GM23338 (cell line): ENCODE measurements at regions not wholly inside any gene's neighbourhood (a gene's known extent, or its start where the extent isn't known, plus 50 kb on each side); places are given as distances from the start of the nearest gene placed in this dataset.

Experiments used
- ATAC-seq: fragments of 200-7000 bp; cut with Tn5 transposase; 3 replicates; pipeline ENCODE4 v1.9.1; 2020
- DNase-seq: peaks from one replicate; pipeline ENCODE4 v3.0.0-alpha.2; 2015; ENCODE audit warnings: low spot score
- H2AFZ ChIP-seq: fragments of 200-600 bp; sonication (generic); 2 replicates; pipeline ENCODE4 v1.8.0; 2016; ENCODE audit warnings: antibody characterized with exemption, mild to moderate bottlenecking, moderate library complexity
- H3F3A ChIP-seq: fragments of 200-600 bp; sonication (generic); replicated peaks from 2 replicates; pipeline ENCODE4 v1.8.0; 2017; ENCODE audit warnings: antibody characterized with exemption, mixed run types, low read depth
- H3K27ac ChIP-seq: fragments of 200-600 bp; sonication (generic); 2 replicates; pipeline ENCODE4 v1.6.1; 2016; ENCODE audit warnings: low read depth
- H3K27me3 ChIP-seq: fragments of 200-600 bp; sonication (generic); 2 replicates; pipeline ENCODE4 v1.8.0; 2016; ENCODE audit warnings: mild to moderate bottlenecking, mixed run types, moderate library complexity; ENCODE audit not compliant: insufficient read depth
- H3K36me3 ChIP-seq: fragments of 200-600 bp; sonication (generic); 2 replicates; pipeline ENCODE4 v1.8.0; 2016; ENCODE audit warnings: mild to moderate bottlenecking; ENCODE audit not compliant: insufficient read depth
- H3K4me1 ChIP-seq: fragments of 200-600 bp; sonication (generic); 2 replicates; pipeline ENCODE4 v1.8.0; 2016; ENCODE audit warnings: mild to moderate bottlenecking, moderate library complexity; ENCODE audit not compliant: insufficient read depth
- H3K4me2 ChIP-seq: fragments of 200-600 bp; sonication (generic); 2 replicates; pipeline ENCODE4 v1.7.1; 2017; ENCODE audit warnings: mixed run types
- H3K4me3 ChIP-seq: fragments of 200-600 bp; sonication (generic); 2 replicates; pipeline ENCODE4 v1.6.1; 2016; ENCODE audit warnings: mixed run types
- H3K79me2 ChIP-seq: fragments of 200-600 bp; sonication (generic); replicated peaks from 2 replicates; pipeline ENCODE4 v1.8.0; 2017; ENCODE audit warnings: mild to moderate bottlenecking; ENCODE audit not compliant: insufficient read depth
- H3K9me2 ChIP-seq: fragments of 200-600 bp; sonication (generic); 2 replicates; pipeline ENCODE4 v1.8.0; 2017; ENCODE audit not compliant: insufficient read depth
- H4K20me1 ChIP-seq: fragments of 200-600 bp; sonication (generic); replicated peaks from 2 replicates; pipeline ENCODE4 v1.8.0; 2017; ENCODE audit warnings: mild to moderate bottlenecking; ENCODE audit not compliant: insufficient read depth
- H3K27ac Mint-ChIP-seq: 2 replicates; pipeline ENCODE4 v1.8.0; 2020; ENCODE audit warnings: inconsistent platforms, mild to moderate bottlenecking, moderate library complexity, mixed read lengths
- H3K27me3 Mint-ChIP-seq: 3 replicates; pipeline ENCODE4 v1.8.0; 2022; ENCODE audit warnings: low read depth, mild to moderate bottlenecking, moderate library complexity, mixed read lengths, inconsistent platforms; ENCODE audit not compliant: insufficient read depth, poor library complexity
- H3K36me3 Mint-ChIP-seq: 3 replicates; pipeline ENCODE4 v1.8.0; 2021; ENCODE audit warnings: low read depth, mild to moderate bottlenecking, inconsistent platforms, moderate library complexity, mixed read lengths
- H3K4me1 Mint-ChIP-seq: 3 replicates; pipeline ENCODE4 v1.8.0; 2020; ENCODE audit warnings: mild to moderate bottlenecking, inconsistent platforms, mixed read lengths
- H3K4me3 Mint-ChIP-seq: 3 replicates; pipeline ENCODE4 v1.8.0; 2021; ENCODE audit warnings: moderate library complexity, mild to moderate bottlenecking, inconsistent platforms, mixed read lengths
- H3K9me3 Mint-ChIP-seq: 3 replicates; pipeline ENCODE4 v1.8.0; 2020; ENCODE audit warnings: moderate library complexity, mild to moderate bottlenecking, inconsistent platforms, mixed read lengths
- CREB1 ChIP-seq: fragments of 250-450 bp; sonication (Bioruptor Pico); IDR thresholded peaks from 2 replicates; pipeline ENCODE4 v1.5.0; 2020; ENCODE audit warnings: low read depth, mild to moderate bottlenecking, moderate library complexity
- EZH2 ChIP-seq: fragments of 200-600 bp; sonication (generic); IDR thresholded peaks from one replicate; pipeline ENCODE4 v1.8.0; 2017; ENCODE audit warnings: antibody characterized with exemption, mild to moderate bottlenecking, low read depth; ENCODE audit not compliant: unreplicated experiment
- EZH2phosphoT487 ChIP-seq: fragments of 200-600 bp; sonication (generic); IDR thresholded peaks from one replicate; pipeline ENCODE4 v1.8.1; 2018; ENCODE audit warnings: antibody characterized with exemption; ENCODE audit not compliant: unreplicated experiment
- JUNB ChIP-seq: IDR thresholded peaks from one replicate; pipeline ENCODE4 v1.6.1; 2016; ENCODE audit warnings: antibody characterized with exemption; ENCODE audit not compliant: unreplicated experiment
- NANOG ChIP-seq: IDR thresholded peaks from 2 replicates; pipeline ENCODE4 v1.6.1; 2016; ENCODE audit warnings: antibody characterized with exemption, borderline replicate concordance
- POLR2AphosphoS5 ChIP-seq: IDR thresholded peaks from 2 replicates; pipeline ENCODE4 v1.6.1; 2016; ENCODE audit warnings: antibody characterized with exemption, low read depth
- STAT1 ChIP-seq: IDR thresholded peaks from one replicate; pipeline ENCODE4 v1.6.1; 2016; ENCODE audit warnings: antibody characterized with exemption; ENCODE audit not compliant: unreplicated experiment
- ZNF331 ChIP-seq: fragments of 250-450 bp; sonication (Bioruptor Pico); IDR thresholded peaks from 2 replicates; pipeline ENCODE4 v1.5.0; 2020; ENCODE audit warnings: low read depth, mild to moderate bottlenecking, moderate library complexity
- TF ChIP-seq, protein P1 (sequence below): IDR thresholded peaks from one replicate; pipeline ENCODE4 v1.6.1; 2018; ENCODE audit warnings: antibody characterized with exemption; ENCODE audit not compliant: unreplicated experiment
- TF ChIP-seq, protein P2 (sequence below), 2 experiments: fragments of 200-600 bp in 1 of 2; sonication (generic) in 1 of 2; conservative IDR thresholded peaks; 2 replicates each; pipeline versions ENCODE4 v1.5.1 to v1.6.1; 2016 to 2017; ENCODE audit warnings: antibody characterized with exemption in 2 of 2, low read depth in 2 of 2, mild to moderate bottlenecking in 2 of 2, moderate library complexity in 1 of 2
- TF ChIP-seq, protein P3 (sequence below): fragments of 250-450 bp; sonication (Bioruptor Pico); IDR thresholded peaks from 2 replicates; pipeline ENCODE4 v1.5.0; 2020; ENCODE audit warnings: mild to moderate bottlenecking, moderate library complexity
- TF ChIP-seq, protein P4 (sequence below): IDR thresholded peaks from 2 replicates; pipeline ENCODE4 v1.6.1; 2016; ENCODE audit warnings: antibody characterized with exemption

DNA sequence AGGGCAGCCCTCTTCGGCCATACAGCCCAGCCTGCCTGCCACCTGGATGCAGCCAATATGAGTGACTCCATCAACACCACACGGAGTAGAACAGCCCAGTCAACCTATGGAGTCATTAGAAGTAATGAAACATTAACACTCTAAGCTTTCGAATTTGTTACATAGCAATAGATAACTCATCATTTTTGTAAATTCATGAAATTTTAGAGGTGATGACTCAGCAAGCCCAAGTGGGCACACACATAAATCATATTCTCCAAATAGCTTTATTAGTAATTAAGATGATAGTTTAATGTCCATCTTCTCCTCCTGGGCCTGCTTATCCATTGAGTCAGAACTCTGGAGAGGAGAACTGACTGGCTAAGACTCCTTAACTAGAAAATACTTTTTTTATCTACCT, 335.0 kb upstream of the KCNH8 start (continued):
- TF ChIP-seq POLR2AphosphoS5: no peak
- TF ChIP-seq, protein P1, sequence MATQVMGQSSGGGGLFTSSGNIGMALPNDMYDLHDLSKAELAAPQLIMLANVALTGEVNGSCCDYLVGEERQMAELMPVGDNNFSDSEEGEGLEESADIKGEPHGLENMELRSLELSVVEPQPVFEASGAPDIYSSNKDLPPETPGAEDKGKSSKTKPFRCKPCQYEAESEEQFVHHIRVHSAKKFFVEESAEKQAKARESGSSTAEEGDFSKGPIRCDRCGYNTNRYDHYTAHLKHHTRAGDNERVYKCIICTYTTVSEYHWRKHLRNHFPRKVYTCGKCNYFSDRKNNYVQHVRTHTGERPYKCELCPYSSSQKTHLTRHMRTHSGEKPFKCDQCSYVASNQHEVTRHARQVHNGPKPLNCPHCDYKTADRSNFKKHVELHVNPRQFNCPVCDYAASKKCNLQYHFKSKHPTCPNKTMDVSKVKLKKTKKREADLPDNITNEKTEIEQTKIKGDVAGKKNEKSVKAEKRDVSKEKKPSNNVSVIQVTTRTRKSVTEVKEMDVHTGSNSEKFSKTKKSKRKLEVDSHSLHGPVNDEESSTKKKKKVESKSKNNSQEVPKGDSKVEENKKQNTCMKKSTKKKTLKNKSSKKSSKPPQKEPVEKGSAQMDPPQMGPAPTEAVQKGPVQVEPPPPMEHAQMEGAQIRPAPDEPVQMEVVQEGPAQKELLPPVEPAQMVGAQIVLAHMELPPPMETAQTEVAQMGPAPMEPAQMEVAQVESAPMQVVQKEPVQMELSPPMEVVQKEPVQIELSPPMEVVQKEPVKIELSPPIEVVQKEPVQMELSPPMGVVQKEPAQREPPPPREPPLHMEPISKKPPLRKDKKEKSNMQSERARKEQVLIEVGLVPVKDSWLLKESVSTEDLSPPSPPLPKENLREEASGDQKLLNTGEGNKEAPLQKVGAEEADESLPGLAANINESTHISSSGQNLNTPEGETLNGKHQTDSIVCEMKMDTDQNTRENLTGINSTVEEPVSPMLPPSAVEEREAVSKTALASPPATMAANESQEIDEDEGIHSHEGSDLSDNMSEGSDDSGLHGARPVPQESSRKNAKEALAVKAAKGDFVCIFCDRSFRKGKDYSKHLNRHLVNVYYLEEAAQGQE: no peak
- no peak for TF ChIP-seq NANOG

DNA sequence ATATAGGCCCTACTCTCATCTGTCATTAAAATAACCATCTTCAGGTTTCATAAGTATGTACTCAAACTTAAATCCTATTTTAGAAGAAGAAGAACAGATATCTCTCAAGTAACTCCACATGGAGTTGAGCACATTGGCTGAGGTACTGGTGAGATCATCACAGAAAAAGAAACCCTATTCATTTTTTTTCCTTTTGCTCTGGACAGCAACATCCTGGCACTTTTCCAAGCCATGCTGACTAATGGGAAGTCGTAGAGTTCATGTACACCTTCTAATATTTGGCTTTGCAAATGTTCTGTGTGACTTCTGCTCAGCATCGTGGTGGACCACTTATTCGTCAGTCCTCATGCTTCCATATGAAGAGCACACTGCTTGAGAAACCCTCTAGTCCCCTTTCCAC, 336.0 kb upstream of the KCNH8 start:
- Histone ChIP-seq H3K27me3 (no peaks in the 10 kb centered on the region), H3K27ac (no peak overlapping the region), H3K9me2 (0 out of 2 replicates have a peak, but pooled peaks cover 2% of the 10 kb centered on the region), H2AFZ (no peak overlapping the region), H3K4me1 (0 out of 2 replicates have a peak, but pooled peaks cover 4% of the 10 kb centered on the region), H3F3A (no peaks in the 10 kb centered on the region), H3K4me3 (no peak overlapping the region), H4K20me1 (no peaks in the 10 kb centered on the region), H3K79me2 (no peaks in the 10 kb centered on the region), H3K36me3 (no peaks in the 10 kb centered on the region), H3K4me2 (no peak overlapping the region)
- no peak for TF ChIP-seq NANOG
- no peak for TF ChIP-seq CREB1 (CRISPR knock-in tag)
- TF ChIP-seq EZH2: no peak
- no peak for TF ChIP-seq STAT1
- no peak for TF ChIP-seq EZH2phosphoT487
- no peak for TF ChIP-seq ZNF331 (CRISPR knock-in tag)
- TF ChIP-seq, protein P2, sequence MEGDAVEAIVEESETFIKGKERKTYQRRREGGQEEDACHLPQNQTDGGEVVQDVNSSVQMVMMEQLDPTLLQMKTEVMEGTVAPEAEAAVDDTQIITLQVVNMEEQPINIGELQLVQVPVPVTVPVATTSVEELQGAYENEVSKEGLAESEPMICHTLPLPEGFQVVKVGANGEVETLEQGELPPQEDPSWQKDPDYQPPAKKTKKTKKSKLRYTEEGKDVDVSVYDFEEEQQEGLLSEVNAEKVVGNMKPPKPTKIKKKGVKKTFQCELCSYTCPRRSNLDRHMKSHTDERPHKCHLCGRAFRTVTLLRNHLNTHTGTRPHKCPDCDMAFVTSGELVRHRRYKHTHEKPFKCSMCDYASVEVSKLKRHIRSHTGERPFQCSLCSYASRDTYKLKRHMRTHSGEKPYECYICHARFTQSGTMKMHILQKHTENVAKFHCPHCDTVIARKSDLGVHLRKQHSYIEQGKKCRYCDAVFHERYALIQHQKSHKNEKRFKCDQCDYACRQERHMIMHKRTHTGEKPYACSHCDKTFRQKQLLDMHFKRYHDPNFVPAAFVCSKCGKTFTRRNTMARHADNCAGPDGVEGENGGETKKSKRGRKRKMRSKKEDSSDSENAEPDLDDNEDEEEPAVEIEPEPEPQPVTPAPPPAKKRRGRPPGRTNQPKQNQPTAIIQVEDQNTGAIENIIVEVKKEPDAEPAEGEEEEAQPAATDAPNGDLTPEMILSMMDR (conservative IDR thresholded peaks at IDR 0.05; ENCODE audit: low read depth in 2 of 2): no peak
- no peak for TF ChIP-seq POLR2AphosphoS5
- no peak for TF ChIP-seq JUNB
- TF ChIP-seq, protein P3, sequence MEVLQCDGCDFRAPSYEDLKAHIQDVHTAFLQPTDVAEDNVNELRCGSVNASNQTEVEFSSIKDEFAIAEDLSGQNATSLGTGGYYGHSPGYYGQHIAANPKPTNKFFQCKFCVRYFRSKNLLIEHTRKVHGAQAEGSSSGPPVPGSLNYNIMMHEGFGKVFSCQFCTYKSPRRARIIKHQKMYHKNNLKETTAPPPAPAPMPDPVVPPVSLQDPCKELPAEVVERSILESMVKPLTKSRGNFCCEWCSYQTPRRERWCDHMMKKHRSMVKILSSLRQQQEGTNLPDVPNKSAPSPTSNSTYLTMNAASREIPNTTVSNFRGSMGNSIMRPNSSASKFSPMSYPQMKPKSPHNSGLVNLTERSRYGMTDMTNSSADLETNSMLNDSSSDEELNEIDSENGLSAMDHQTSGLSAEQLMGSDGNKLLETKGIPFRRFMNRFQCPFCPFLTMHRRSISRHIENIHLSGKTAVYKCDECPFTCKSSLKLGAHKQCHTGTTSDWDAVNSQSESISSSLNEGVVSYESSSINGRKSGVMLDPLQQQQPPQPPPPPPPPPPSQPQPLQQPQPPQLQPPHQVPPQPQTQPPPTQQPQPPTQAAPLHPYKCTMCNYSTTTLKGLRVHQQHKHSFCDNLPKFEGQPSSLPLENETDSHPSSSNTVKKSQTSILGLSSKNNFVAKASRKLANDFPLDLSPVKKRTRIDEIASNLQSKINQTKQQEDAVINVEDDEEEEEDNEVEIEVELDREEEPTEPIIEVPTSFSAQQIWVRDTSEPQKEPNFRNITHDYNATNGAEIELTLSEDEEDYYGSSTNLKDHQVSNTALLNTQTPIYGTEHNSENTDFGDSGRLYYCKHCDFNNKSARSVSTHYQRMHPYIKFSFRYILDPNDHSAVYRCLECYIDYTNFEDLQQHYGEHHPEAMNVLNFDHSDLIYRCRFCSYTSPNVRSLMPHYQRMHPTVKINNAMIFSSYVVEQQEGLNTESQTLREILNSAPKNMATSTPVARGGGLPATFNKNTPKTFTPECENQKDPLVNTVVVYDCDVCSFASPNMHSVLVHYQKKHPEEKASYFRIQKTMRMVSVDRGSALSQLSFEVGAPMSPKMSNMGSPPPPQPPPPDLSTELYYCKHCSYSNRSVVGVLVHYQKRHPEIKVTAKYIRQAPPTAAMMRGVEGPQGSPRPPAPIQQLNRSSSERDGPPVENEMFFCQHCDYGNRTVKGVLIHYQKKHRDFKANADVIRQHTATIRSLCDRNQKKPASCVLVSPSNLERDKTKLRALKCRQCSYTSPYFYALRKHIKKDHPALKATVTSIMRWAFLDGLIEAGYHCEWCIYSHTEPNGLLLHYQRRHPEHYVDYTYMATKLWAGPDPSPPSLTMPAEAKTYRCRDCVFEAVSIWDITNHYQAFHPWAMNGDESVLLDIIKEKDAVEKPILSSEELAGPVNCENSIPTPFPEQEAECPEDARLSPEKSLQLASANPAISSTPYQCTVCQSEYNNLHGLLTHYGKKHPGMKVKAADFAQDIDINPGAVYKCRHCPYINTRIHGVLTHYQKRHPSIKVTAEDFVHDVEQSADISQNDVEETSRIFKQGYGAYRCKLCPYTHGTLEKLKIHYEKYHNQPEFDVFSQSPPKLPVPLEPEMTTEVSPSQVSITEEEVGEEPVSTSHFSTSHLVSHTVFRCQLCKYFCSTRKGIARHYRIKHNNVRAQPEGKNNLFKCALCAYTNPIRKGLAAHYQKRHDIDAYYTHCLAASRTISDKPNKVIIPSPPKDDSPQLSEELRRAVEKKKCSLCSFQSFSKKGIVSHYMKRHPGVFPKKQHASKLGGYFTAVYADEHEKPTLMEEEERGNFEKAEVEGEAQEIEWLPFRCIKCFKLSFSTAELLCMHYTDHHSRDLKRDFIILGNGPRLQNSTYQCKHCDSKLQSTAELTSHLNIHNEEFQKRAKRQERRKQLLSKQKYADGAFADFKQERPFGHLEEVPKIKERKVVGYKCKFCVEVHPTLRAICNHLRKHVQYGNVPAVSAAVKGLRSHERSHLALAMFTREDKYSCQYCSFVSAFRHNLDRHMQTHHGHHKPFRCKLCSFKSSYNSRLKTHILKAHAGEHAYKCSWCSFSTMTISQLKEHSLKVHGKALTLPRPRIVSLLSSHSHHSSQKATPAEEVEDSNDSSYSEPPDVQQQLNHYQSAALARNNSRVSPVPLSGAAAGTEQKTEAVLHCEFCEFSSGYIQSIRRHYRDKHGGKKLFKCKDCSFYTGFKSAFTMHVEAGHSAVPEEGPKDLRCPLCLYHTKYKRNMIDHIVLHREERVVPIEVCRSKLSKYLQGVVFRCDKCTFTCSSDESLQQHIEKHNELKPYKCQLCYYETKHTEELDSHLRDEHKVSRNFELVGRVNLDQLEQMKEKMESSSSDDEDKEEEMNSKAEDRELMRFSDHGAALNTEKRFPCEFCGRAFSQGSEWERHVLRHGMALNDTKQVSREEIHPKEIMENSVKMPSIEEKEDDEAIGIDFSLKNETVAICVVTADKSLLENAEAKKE: no peak
- TF ChIP-seq, protein P4, sequence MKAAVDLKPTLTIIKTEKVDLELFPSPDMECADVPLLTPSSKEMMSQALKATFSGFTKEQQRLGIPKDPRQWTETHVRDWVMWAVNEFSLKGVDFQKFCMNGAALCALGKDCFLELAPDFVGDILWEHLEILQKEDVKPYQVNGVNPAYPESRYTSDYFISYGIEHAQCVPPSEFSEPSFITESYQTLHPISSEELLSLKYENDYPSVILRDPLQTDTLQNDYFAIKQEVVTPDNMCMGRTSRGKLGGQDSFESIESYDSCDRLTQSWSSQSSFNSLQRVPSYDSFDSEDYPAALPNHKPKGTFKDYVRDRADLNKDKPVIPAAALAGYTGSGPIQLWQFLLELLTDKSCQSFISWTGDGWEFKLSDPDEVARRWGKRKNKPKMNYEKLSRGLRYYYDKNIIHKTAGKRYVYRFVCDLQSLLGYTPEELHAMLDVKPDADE: no peak
- peaks cover 6% of the 10 kb centered on the region; the same call in 1 of the 3 replicates for H3K4me1 Mint-ChIP-seq
- no peak for ATAC-seq
- no peaks in the 10 kb centered on the region for H3K36me3 Mint-ChIP-seq
- no peak overlapping the region for H3K4me3 Mint-ChIP-seq
- DNase-seq: no peak
- no peaks in the 10 kb centered on the region for H3K27me3 Mint-ChIP-seq
- no peak overlapping the region for H3K27ac Mint-ChIP-seq
- H3K9me3 Mint-ChIP-seq: no peaks in the 10 kb centered on the region
